ENCODE measurements at regions not wholly inside any gene's neighbourhood (a gene's known extent, or its start where the extent isn't known, plus 50 kb on each side); places are given as distances from the start of the nearest gene placed in this dataset.
"Not testable (repeated sequence)": the region's sequence is repeated elsewhere in the genome, so short reads cannot be mapped to it uniquely, and the experiment has no call there.

- Mint-ChIP-seq H3K36me3 (ENCODE audit: unreplicated experiment) (no peaks in the 10 kb centered on the region), H3K27me3 (ENCODE audit: unreplicated experiment) (peaks cover 9% of the 10 kb centered on the region), H3K9me3 (ENCODE audit: unreplicated experiment) (no peaks in the 10 kb centered on the region), H3K27ac (ENCODE audit: unreplicated experiment) (no peak overlapping the region), H3K4me3 (ENCODE audit: unreplicated experiment) (no peak overlapping the region), H3K4me1 (ENCODE audit: unreplicated experiment) (no peaks in the 10 kb centered on the region)
- no peak for DNase-seq (ENCODE audit: extremely low spot score, unreplicated experiment)
- TF ChIP-seq, protein P1, sequence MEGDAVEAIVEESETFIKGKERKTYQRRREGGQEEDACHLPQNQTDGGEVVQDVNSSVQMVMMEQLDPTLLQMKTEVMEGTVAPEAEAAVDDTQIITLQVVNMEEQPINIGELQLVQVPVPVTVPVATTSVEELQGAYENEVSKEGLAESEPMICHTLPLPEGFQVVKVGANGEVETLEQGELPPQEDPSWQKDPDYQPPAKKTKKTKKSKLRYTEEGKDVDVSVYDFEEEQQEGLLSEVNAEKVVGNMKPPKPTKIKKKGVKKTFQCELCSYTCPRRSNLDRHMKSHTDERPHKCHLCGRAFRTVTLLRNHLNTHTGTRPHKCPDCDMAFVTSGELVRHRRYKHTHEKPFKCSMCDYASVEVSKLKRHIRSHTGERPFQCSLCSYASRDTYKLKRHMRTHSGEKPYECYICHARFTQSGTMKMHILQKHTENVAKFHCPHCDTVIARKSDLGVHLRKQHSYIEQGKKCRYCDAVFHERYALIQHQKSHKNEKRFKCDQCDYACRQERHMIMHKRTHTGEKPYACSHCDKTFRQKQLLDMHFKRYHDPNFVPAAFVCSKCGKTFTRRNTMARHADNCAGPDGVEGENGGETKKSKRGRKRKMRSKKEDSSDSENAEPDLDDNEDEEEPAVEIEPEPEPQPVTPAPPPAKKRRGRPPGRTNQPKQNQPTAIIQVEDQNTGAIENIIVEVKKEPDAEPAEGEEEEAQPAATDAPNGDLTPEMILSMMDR (IDR thresholded peaks at IDR 0.05) = no peak
Measured at GRCh38 chr16:22638393-22639206, 127.9 kb downstream of the NPIPB5 start.

GRCh38 chr16:22641131-22641628, 130.5 kb downstream of the NPIPB5 start:
- H3K27me3 Mint-ChIP-seq (ENCODE audit: unreplicated experiment) = no peaks in the 10 kb centered on the region
- no peaks in the 10 kb centered on the region for H3K36me3 Mint-ChIP-seq (ENCODE audit: unreplicated experiment)
- no peak overlapping the region for H3K27ac Mint-ChIP-seq (ENCODE audit: unreplicated experiment)
- no peaks in the 10 kb centered on the region for H3K4me1 Mint-ChIP-seq (ENCODE audit: unreplicated experiment)
- TF ChIP-seq, protein P1 (IDR thresholded peaks at IDR 0.05) = no peak
- no peaks in the 10 kb centered on the region for H3K9me3 Mint-ChIP-seq (ENCODE audit: unreplicated experiment)
- no peak overlapping the region for H3K4me3 Mint-ChIP-seq (ENCODE audit: unreplicated experiment)
- DNase-seq (ENCODE audit: extremely low spot score, unreplicated experiment) = peak; percentile 80

GRCh38 chr16:22642416-22643088, 131.9 kb downstream of the NPIPB5 start:
- Mint-ChIP-seq H3K27ac (ENCODE audit: unreplicated experiment) (no peak overlapping the region), H3K9me3 (ENCODE audit: unreplicated experiment) (no peaks in the 10 kb centered on the region), H3K4me1 (ENCODE audit: unreplicated experiment) (no peaks in the 10 kb centered on the region), H3K27me3 (ENCODE audit: unreplicated experiment) (no peaks in the 10 kb centered on the region), H3K4me3 (ENCODE audit: unreplicated experiment) (no peak overlapping the region), H3K36me3 (ENCODE audit: unreplicated experiment) (no peaks in the 10 kb centered on the region)
- TF ChIP-seq, protein P1 (IDR thresholded peaks at IDR 0.05) = no peak
- peak; percentile 81 for DNase-seq (ENCODE audit: extremely low spot score, unreplicated experiment)

- not testable (repeated sequence) for H3K36me3 Mint-ChIP-seq (ENCODE audit: unreplicated experiment); H3K4me1 Mint-ChIP-seq (ENCODE audit: unreplicated experiment); H3K27ac Mint-ChIP-seq (ENCODE audit: unreplicated experiment); H3K9me3 Mint-ChIP-seq (ENCODE audit: unreplicated experiment); H3K27me3 Mint-ChIP-seq (ENCODE audit: unreplicated experiment); H3K4me3 Mint-ChIP-seq (ENCODE audit: unreplicated experiment)
- peak; percentile 76 for DNase-seq (ENCODE audit: extremely low spot score, unreplicated experiment)
Measured at GRCh38 chr16:22643203-22643602, 132.5 kb downstream of the NPIPB5 start.

DNA sequence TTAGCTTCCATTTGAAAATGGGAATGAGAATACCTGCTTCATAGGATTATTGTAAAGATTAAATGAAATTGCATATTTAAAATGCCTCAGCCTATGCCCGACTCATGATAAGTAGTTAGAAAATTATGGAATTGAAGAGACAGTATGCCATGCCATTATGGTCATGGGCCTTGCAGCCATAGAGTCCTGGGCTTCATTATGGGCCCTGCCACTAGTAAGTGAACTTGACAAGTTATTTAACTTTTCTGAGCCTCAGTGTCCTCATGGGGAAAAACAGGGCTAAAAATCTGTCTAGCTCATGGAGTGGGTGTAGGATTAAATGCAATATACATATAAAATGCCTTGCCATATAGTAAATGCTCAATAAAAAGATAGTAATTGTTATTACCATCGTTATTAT, 133.2 kb downstream of the NPIPB5 start:
- Mint-ChIP-seq H3K27me3 (ENCODE audit: unreplicated experiment) (no peaks in the 10 kb centered on the region), H3K4me3 (ENCODE audit: unreplicated experiment) (no peak overlapping the region), H3K36me3 (ENCODE audit: unreplicated experiment) (no peaks in the 10 kb centered on the region), H3K4me1 (ENCODE audit: unreplicated experiment) (no peaks in the 10 kb centered on the region), H3K9me3 (ENCODE audit: unreplicated experiment) (no peaks in the 10 kb centered on the region), H3K27ac (ENCODE audit: unreplicated experiment) (no peak overlapping the region)
- TF ChIP-seq, protein P1 (IDR thresholded peaks at IDR 0.05) = no peak
- DNase-seq (ENCODE audit: extremely low spot score, unreplicated experiment) = peak; percentile 59

All from osteocyte (in vitro differentiated cells).